Right renal pelvis (tissue), 4 donors: ENCODE measurements at regions not wholly inside any gene's neighbourhood (a gene's known extent, or its start where the extent isn't known, plus 50 kb on each side); places are given as distances from the start of the nearest gene placed in this dataset.
A peak's percentile ranks its signal among the peaks of the same experiment; 100 is the strongest.

Experiments
- DNase-seq, 4 donors: peaks; one replicate each; pipeline ENCODE4 v3.0.0-alpha.2; 2013; ENCODE audit warnings: low read depth in 4 of 4, low spot score in 3 of 4, missing footprints in 1 of 4

DNA sequence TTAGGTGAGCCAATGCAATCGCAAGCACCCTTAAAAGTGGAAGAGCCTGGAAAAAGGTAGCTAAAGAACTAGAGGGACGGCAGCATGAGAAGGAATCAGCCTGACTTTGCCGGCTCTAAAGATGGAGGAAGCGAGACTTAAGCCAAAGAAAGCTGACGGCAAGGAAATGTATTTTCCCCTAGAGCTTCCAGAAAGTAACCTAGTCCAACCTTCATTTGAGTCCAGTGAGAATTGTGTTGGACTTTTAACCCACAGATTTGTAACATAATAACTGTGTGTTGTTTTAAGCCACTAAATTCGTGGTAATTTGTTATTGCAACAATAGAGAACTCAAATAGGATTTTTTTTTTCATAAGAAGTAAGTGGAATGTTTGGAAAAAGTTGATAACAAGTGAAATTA, 212.7 kb upstream of the C1QTNF7 start:
- no peak for DNase-seq

DNA sequence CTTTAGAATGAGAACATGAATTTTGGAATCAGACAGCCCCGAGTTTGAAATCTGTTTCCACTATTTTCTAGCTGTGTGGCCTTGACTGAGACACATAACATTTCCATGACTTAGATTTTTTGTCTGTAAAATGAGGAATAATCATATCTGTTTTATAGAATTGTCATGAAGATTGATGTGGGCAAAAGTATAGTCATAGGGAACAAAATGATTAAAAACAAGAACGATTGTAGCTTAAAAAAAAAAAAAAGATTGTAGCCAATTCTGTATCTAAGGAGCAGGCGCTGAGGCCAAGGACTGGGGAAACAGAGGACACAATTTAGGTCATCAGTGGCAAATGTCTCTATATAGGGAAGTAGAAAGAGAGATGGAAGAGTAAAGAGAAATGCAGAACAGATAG, 201.6 kb upstream of the C1QTNF7 start:
- no peak for DNase-seq

DNA sequence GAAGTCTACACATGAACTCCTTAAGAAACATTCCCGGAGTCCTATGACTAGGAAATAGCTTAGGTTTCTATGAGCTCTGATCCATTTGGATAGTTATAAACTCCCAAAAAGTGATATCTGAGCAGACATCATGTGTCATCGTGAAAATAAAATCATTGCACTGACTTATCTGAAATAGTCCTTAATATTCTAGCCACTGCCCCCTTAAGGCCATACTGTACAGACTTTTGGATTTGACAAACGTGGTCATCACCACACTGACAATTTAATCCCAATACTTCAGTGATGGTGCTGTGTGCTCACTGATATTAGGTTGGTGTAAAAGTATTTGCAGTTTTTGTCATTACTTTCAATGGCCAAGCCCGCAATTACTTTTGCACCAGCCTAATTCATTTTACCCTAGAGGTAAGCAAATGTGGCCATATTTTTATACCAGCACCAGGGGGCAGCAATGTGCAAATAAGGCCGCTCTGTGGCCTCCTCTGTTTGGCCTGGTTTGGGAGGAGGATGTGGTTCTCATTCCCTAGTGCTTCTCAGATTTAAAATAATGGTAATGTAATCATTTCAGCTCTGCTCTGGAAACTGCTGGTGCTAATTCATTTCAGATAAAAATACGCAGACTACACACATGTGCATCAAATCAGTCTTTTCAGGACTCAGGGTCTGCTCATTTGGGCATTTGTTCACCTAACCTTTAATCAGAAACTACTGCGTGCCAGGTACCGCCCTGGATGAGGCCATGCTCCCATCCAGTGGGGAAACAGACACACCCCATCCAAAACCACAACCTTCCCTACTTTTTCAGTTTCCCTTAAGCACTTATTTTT, 196.4 kb upstream of the C1QTNF7 start:
- DNase-seq, result peak; percentile 60 to 75 (median 70)

DNA sequence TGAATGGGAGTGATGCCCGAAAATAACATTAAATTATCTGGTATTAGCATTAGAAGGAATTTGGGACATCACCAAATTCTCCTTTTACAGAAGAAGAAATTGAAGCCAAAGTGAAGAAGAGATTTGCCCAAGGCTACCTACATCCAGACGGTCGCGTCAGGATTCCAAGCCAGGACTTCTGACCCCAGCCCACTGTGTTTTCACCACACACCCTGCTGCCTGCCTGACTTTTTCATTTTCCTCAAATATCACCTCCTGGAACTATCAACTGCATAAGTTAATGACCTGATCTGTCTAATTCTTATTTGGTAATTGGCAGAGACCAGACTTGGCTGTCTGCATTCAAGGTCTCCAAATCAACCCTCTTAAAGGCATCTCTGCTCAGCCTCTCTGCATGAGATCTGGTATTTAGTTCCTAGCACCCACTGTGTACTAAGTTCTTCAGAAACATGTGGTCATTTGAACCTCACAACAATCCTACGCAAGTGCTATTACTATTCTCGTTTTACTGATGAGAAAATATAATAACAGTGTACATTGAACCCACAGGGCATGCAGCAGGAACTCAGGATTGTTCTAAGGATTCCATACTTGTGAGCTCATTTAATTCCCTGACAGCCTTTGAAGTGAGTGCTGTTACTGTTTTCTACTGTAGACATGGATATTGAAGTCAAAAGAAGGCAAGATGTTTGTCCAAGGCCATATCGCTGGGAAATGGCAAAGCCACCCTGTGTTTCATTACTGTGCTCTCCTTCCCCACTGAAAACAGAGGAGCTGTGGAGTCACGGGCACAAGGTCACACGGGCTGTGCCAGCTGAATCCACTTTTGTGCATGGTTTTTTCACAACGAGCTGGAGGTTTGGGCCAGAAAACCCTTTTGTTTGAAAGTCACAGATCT, 195.2 kb upstream of the C1QTNF7 start:
- no peak for DNase-seq

DNA sequence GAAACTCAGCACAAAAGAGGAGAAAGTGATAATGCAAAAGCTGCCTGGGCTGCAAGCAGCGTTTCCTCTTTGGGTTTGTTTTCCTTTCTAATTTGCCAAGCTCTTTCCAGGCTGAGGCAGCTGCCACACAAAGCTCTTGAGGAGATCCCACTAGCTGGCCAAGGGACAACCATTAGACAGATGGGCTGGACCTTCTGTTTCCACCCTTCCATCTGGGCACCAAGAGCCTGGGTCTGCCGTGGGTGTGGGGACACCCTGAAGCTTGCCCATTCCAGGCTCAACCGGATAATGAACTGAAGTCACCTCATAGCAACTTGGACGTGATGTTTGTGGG, 194.6 kb upstream of the C1QTNF7 start:
- no peak for DNase-seq

DNA sequence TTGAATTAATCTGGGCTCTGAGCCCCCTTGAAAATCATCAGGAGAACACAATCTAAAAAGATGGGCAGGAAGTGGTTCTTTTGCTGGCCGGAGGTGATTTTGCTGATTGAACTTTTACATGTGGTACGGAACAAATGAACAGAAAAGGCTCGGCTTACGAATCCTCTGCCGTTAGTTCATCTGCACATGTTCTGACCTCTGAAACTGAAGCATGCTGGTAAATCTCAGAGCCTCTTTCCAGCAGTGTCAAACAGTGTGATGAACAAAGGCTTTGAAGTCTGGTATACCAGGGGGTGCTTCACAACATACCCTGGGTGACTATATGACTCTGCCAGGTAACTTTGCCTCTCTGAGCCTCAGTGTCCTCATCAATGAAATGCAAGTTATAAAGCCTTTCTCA, 194.2 kb upstream of the C1QTNF7 start:
- DNase-seq, result no peak

DNA sequence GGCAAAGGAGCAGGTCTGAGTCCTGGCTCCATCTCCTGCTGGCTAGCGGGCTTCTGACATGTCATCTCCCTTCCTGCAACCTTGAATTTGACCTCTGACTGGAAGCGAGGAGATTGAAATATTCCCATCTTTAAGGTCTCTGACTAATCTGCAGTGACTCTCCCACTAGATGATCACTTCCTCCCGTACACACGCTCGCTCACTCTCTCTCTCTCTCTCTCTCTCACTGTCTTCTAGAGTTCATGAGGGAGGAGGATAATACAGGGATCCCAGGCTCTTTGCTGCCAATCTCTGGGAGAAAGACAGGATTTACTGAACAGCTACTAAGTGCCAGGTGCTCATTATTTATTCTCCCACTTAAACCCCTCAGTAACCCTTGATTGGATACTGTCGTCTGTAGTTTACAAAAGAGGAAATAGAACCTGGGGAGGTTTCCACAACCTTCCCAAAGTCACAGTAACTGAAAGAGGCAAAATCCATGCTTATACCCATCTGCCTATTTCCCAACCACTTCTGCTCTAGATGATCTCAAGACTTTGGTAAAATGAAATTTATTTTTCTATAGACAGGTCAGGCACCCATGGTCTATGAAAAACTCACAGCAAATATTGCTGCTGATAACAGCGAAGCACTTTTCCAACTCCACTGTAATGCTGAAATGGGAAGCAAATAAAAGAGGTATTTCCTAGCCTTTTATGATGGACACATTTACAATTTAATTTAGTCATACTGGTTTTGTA, 193.5 kb upstream of the C1QTNF7 start:
- no peak for DNase-seq

DNA sequence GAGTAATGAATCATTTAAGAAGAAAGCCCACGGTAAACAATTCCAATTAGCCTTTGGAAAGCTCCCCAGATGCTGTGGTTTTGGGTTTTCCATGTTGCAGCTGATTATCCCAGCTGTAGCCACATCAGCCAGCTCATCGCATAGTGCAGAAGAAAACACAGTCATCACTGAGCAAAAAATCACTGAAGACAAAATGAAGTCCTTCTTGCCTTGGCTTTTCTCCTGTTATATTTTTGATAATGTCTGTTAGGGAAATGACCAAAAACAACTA, 193.0 kb upstream of the C1QTNF7 start:
- DNase-seq, result peak in 3 of 4 donors; percentile 59 to 62 (median 61)

DNA sequence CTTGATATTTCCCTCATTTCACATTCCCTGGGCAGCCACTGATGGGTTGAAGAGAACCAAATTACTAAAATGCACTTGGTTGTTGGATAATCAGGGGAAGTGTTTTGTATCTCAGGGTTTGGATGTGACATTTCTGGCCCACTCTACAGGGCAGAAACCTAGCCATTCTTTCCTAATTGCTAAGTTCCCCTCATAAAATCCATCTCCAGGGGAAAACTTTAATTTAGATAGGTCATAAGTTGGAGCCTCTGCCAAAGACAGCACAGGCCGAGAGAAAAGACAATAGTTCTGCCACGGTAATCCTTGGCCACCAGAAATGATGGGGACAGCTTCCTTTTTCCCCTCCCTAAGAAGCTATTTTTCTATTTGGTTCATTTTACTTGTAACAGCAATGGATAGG, 192.7 kb upstream of the C1QTNF7 start:
- no peak for DNase-seq

DNA sequence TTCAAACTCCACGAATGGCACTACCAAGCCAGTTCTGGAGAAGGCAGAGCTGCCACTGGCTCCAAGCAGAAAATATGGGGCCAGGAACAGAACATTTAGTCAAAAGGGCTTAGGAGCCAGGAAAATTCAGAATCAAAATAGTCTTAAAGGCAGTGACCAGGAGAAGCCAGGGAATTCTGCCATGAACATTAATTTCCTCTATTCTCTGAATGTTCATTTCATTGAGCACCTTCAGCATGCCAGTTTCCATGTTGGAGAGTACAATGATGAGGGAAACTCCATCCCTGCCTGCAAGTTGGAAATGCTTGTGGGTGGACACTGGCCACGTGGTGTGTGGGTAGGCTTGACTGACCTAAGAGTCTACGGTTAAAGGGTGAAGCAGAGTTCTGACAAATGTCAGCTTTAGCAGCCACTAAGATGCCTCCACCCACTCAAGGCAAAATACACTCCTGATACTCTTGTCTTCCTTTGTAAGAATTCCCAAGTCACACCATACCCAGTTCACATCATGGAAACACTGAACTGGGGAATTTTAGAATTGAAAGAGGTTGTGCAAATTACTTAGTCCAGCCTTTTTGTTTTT, 190.1 kb upstream of the C1QTNF7 start:
- DNase-seq, result no peak

DNA sequence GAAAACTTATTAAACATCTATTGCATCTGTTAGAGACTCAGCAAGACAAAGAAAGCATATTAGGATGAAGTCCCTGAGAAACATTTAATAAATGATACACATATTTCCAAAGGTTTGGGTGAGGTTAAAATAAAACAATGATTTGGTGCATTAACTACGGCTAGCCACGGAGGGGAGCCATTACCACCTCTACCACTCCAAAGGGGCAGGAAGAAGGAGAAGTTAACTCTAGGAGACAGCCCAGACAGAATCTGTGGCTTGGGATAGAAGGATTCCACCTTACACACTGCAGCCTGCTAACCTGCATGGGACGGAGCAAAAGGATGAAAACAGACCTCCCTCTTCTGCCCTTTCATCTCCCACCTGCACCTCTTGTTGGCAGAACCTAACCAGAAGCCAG, 189.1 kb upstream of the C1QTNF7 start:
- DNase-seq, result no peak

DNA sequence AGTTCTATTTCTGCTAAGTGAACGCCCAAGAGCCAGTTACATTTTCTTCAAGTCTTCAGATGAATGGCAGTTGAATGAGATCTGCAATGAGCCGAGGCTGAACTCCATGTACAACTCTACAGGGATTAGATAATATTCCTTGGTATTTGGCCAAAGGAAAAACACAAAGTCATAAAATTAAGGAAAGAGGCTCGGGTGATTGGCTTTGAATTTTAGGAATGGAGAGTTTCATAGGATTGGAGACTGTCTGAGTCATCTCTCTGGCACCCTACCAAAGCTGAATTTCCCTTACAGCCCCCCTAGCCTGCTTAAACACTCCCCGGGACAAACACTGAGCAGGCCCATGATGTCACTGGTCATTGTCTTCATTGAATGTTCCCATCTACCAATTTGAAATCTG, 188.0 kb upstream of the C1QTNF7 start:
- DNase-seq, result no peak

DNA sequence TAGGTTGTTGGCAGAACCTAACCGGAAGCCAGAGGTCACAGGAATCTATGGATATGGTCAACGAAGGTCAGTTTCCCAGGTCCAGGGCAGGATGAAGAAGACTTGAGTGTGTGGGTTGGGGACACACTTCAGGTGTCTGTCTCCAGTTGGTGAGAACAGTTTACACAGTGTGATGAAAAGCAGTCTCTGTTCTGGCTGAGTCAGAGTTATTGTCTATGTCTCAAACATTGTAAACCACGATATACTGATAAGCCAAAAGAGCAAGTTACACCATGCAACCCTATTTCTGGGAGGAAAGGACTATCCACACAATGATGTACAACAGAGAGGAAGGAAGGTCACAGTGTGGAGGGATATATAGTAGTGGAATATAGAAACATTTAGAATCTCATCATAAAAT, 187.1 kb upstream of the C1QTNF7 start:
- DNase-seq, result no peak

DNA sequence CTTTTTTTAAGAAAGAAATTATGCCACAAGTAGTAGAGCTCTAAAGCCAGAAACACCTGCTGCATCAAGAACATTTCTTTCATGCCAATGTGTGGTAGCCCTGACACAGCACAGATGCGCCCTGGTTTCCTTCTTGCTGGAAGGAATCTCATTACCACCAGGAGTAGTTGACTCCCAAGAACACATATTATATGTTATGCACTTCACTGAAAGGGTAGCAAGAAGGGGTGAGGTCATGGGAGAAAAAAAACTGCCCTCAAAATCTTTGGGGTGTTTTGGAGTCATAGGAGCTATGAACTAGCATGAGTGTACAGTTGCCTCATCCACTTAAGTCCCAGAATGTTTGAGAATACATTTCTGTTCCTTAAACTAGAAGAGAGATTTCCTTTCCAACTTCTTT, 185.8 kb upstream of the C1QTNF7 start:
- DNase-seq, result no peak

DNA sequence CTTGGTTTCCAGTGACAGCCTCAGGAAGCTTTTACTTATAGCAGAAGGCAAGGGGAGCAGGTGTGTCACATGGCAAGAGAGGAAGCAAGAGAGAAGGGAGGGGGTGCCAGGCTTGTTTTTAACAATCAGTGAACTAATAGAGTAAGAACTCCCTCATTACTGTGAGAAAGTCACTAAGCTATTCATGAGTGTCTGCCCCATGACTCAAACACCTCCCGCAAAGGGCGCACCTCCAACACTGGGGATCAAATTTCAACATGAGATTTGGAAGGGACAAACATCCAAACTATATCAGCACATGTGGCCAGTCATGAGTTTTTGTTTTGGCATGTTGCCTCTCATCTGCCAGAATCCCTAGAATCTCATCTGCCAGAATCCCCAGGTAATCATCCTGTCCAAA, 183.5 kb upstream of the C1QTNF7 start:
- no peak for DNase-seq

DNA sequence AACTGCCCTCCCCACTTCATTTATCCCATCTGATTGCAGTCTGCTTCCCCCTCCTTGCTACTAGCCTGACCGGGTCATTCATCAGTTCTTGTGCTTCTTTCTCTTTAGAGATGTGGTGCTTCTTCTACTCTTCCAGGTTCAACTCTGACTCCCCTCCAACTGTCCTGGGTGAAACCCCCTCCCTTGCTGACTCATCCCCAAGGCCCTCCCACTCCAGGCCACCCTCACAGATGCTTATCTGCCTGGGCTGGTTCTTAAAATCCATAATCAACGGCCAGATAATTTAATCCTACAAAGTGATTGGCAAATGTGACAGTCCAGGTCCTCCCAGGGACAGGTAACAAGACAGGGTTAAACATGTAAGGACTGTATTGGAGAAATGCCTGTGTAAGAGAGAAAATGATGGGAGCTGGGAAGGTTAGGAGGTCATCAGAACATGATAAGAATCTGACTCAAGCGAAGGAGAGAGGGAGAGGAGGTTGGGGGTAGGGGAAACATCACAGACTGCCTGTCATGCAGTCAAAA, 182.8 kb upstream of the C1QTNF7 start:
- DNase-seq, result no peak

DNA sequence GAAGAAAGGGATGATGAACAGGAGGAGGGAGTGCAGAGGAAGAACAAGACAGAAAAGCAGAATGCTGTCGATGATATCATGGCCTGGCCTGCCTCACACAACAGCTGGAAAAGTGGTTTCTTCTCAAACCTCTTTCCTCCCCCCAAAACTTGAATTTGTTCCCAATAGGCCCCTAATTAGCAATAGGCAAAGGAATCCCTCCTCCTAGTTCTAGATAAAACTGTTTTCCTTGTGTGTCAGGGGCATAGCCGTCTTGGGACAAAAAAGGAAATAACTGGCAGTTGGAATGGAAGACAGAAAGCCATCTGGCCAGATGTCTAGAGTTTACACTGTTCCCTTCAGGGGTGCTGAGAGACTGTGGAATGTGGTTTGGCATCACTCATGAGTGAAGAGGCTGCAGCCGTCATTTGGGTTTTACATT, 177.8 kb upstream of the C1QTNF7 start:
- DNase-seq, result no peak

DNA sequence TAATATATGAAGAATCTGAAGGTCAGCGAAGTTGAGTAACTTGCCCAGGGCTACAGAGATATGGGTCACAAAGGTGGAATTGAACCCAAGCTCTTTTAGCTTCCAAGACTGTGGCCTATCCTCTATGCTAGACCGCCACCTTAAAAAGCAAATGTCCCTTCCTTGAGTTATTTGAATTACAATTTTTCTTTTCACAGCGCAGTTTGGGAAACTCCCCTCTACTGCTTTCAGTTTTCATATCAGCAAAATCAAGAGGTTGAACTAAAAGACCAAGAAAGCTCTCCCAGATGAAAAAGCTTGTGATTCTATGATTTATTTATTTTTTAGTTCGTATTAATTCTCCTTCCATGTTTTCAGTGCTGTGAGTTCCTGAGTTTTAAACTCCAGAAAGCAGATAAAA, 174.5 kb upstream of the C1QTNF7 start:
- DNase-seq, result no peak

DNA sequence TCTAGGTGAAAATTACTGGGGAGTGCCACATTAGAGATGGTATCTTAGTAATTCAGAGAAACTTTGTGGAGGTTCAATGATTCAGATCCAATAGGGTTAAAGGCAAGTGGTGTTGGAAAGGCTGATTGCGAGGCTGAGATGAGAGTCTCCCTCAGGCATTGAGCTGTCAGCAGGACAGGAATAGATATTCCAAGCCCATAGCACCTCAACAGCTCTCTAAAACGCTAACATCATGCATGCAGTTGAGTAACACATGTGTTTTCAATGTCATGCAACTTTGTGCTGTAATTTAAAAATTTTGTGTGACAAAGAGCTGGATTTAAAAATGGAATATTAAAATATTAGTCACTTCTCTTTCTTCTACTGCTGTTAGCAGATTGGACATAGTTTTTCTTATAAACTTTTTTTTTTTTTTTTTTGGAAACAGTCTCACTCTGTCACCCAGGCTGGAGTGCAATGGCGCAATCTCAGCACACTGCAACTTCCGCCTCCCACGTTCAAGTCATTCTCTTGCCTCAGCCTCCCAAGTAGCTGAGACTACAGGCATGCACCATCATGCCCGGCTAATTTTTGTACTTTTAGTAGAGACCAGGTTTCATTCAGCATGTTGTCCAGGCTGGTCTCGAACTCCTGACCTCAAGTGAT, 173.5 kb upstream of the C1QTNF7 start:
- no peak for DNase-seq

DNA sequence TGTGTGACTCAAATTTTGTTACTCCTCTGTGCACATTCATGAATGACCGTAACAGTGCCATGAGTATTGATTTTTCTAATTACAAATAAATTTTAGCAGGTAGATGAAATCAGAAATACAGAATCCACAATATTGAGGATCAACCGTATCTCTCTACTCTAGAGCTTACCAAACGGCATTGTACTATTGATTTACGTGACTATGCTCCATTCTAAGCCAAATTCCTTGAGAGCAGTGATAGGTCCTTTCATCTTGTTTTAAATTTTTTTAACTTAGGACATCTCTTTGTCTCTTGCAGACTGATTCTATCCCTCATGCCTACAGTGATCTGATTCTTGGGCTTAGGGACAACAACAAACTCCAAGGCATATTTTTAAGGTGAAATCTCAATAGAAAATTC, 172.3 kb upstream of the C1QTNF7 start:
- DNase-seq, result no peak
